ENCODE measurements at regions not wholly inside any gene's neighbourhood (a gene's known extent, or its start where the extent isn't known, plus 50 kb on each side); places are given as distances from the start of the nearest gene placed in this dataset.

DNA sequence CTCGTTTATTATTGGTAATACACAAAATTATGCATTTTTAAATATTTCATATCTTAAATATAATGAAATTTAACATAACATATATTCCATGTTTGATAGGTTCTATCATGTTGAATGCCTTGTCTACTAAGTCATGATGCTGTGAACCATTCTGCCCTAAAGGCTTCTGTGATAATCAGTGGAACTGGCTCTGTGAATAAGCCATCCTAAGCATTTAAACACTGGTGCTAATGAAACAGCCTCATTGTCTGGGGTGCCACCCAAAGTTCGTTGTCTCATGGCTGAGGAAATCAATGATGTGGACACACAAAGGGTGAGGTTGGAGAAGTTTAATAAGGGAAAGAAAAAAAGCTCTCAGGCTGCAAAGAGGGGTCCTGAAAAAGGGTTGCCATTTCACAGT is 264.7 kb upstream of the ZRANB2 start:
- DNase-seq (ENCODE audit: insufficient read length, low spot score, missing footprints), result no peak
- no peak overlapping the region for H3K4me2 ChIP-seq (ENCODE audit: insufficient read depth, low read length)
- no peaks in the 10 kb centered on the region for H3K4me1 ChIP-seq (ENCODE audit: insufficient read depth, low read length)
- no peak overlapping the region for H3K27ac ChIP-seq (ENCODE audit: low read depth, low read length)
- H3K4me3 ChIP-seq (ENCODE audit: insufficient read depth, low read length), result no peak overlapping the region
- H2AFZ ChIP-seq (ENCODE audit: low read length), result no peak overlapping the region
- no peaks in the 10 kb centered on the region for H3K9me3 ChIP-seq (ENCODE audit: low read depth, low read length)
- TF ChIP-seq, protein P1, sequence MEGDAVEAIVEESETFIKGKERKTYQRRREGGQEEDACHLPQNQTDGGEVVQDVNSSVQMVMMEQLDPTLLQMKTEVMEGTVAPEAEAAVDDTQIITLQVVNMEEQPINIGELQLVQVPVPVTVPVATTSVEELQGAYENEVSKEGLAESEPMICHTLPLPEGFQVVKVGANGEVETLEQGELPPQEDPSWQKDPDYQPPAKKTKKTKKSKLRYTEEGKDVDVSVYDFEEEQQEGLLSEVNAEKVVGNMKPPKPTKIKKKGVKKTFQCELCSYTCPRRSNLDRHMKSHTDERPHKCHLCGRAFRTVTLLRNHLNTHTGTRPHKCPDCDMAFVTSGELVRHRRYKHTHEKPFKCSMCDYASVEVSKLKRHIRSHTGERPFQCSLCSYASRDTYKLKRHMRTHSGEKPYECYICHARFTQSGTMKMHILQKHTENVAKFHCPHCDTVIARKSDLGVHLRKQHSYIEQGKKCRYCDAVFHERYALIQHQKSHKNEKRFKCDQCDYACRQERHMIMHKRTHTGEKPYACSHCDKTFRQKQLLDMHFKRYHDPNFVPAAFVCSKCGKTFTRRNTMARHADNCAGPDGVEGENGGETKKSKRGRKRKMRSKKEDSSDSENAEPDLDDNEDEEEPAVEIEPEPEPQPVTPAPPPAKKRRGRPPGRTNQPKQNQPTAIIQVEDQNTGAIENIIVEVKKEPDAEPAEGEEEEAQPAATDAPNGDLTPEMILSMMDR (IDR thresholded peaks at IDR 0.05; ENCODE audit: extremely low read depth, low read depth, low read length), result no peak
- no peaks in the 10 kb centered on the region for H3K36me3 ChIP-seq (ENCODE audit: insufficient read depth, low read length)
- H3K79me2 ChIP-seq (ENCODE audit: insufficient read depth, low read length), result no peaks in the 10 kb centered on the region
- H3K27me3 ChIP-seq (ENCODE audit: insufficient read depth, low read length), result no peaks in the 10 kb centered on the region
- no peaks in the 10 kb centered on the region for H4K20me1 ChIP-seq (ENCODE audit: insufficient read depth, low read length)

DNA sequence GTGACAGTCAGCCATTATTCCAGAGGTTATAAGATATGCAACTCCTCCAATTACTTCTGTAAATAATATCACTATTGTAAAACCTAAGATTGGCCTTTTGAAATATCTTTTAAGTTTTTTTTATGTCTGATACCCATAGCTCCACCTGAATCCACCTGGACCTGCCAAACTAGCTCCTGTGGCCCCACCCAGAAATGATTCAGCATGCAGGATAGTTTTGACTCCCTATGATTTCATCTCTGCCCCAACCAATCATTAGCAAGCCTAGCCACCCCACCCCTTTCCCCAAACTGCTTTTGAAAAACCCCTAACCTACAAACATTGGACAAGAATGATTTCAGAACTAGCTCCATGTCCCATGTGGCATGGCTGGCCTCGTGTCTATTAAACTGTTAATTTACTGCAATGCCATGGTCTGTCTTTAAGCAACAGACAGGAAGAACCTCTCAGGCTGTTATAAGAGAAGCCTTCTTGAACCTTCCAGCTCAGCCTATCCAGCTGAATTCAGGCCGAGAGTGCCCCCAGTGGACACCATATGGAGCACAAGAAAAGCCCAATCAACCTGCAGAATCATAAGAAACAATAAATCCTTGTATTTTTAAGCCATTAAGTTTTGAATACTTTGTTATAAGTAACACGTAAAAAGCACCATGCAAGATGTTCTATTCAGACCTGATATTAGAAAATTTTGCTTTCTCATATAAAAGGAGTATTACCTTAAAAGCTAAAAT is 263.0 kb upstream of the ZRANB2 start:
- no peaks in the 10 kb centered on the region for H3K4me1 ChIP-seq (ENCODE audit: insufficient read depth, low read length)
- H3K4me3 ChIP-seq (ENCODE audit: insufficient read depth, low read length), result no peak overlapping the region
- no peaks in the 10 kb centered on the region for H4K20me1 ChIP-seq (ENCODE audit: insufficient read depth, low read length)
- DNase-seq (ENCODE audit: insufficient read length, low spot score, missing footprints), result no peak
- H3K79me2 ChIP-seq (ENCODE audit: insufficient read depth, low read length), result no peaks in the 10 kb centered on the region
- no peaks in the 10 kb centered on the region for H3K36me3 ChIP-seq (ENCODE audit: insufficient read depth, low read length)
- H3K27me3 ChIP-seq (ENCODE audit: insufficient read depth, low read length), result no peaks in the 10 kb centered on the region
- TF ChIP-seq, protein P1 (IDR thresholded peaks at IDR 0.05; ENCODE audit: extremely low read depth, low read depth, low read length), result no peak
- H3K9me3 ChIP-seq (ENCODE audit: low read depth, low read length), result peaks cover 2% of the 10 kb centered on the region
- H3K4me2 ChIP-seq (ENCODE audit: insufficient read depth, low read length), result no peak overlapping the region
- no peak overlapping the region for H2AFZ ChIP-seq (ENCODE audit: low read length)
- no peak overlapping the region for H3K27ac ChIP-seq (ENCODE audit: low read depth, low read length)

DNA sequence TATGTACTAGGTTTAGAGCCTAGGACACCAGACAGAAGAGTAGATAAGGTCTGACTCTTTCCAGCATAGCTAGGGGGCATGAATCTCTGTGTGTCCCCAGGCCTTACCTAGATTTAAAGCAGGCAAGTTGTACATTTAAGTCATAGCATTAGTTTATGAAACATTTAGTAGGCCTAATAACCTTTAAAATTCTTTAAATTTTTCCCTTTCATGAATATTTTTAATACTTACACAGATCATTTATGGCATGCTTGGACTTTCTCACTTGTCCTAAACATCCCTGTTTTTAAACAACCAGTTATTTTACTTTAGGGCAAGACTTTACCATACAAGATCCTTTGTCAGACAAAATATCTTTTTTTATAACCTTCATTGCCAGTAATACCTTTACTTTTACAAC is 258.4 kb upstream of the ZRANB2 start:
- Histone ChIP-seq H3K36me3 (ENCODE audit: insufficient read depth, low read length) (no peaks in the 10 kb centered on the region), H2AFZ (ENCODE audit: low read length) (no peak overlapping the region), H3K4me2 (ENCODE audit: insufficient read depth, low read length) (no peak overlapping the region), H3K9me3 (ENCODE audit: low read depth, low read length) (peaks cover 2% of the 10 kb centered on the region), H3K4me3 (ENCODE audit: insufficient read depth, low read length) (no peak overlapping the region), H3K4me1 (ENCODE audit: insufficient read depth, low read length) (no peaks in the 10 kb centered on the region), H3K27me3 (ENCODE audit: insufficient read depth, low read length) (no peaks in the 10 kb centered on the region), H4K20me1 (ENCODE audit: insufficient read depth, low read length) (no peaks in the 10 kb centered on the region), H3K27ac (ENCODE audit: low read depth, low read length) (no peak overlapping the region), H3K79me2 (ENCODE audit: insufficient read depth, low read length) (no peaks in the 10 kb centered on the region)
- TF ChIP-seq, protein P1 (IDR thresholded peaks at IDR 0.05; ENCODE audit: extremely low read depth, low read depth, low read length), result no peak
- DNase-seq (ENCODE audit: insufficient read length, low spot score, missing footprints), result no peak

DNA sequence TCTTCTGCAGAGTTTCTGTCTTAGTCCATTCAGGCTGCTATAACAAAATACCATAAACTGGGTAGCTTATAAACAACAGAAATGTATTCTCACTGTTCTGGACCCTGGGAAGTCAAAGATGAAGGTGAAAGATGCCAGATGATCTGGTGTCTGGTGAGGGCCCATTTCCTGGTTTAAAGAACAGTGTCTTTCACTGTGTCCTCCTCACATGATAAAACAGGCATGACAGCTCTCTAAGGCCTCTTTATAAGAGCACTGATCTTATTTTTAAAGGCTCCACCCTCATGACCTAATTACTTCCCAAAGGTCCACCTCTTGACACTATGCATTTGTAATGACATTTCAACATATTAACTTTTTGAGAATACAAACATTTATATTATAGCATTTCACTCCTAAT is 250.2 kb upstream of the ZRANB2 start:
- H3K9me3 ChIP-seq (ENCODE audit: low read depth, low read length), result no peaks in the 10 kb centered on the region
- no peak overlapping the region for H3K27ac ChIP-seq (ENCODE audit: low read depth, low read length)
- H4K20me1 ChIP-seq (ENCODE audit: insufficient read depth, low read length), result no peaks in the 10 kb centered on the region

More for the DNA sequence above, 250.2 kb upstream of the ZRANB2 start:
- Histone ChIP-seq H3K36me3 (ENCODE audit: insufficient read depth, low read length) (no peaks in the 10 kb centered on the region), H2AFZ (ENCODE audit: low read length) (no peak overlapping the region), H3K4me3 (ENCODE audit: insufficient read depth, low read length) (no peak overlapping the region), H3K79me2 (ENCODE audit: insufficient read depth, low read length) (no peaks in the 10 kb centered on the region), H3K4me1 (ENCODE audit: insufficient read depth, low read length) (no peaks in the 10 kb centered on the region), H3K4me2 (ENCODE audit: insufficient read depth, low read length) (no peak overlapping the region), H3K27me3 (ENCODE audit: insufficient read depth, low read length) (no peaks in the 10 kb centered on the region)
- no peak for DNase-seq (ENCODE audit: insufficient read length, low spot score, missing footprints)
- TF ChIP-seq, protein P1 (IDR thresholded peaks at IDR 0.05; ENCODE audit: extremely low read depth, low read depth, low read length), result no peak
